ENCODE measurements at regions not wholly inside any gene's neighbourhood (a gene's known extent, or its start where the extent isn't known, plus 50 kb on each side); places are given as distances from the start of the nearest gene placed in this dataset.
A peak's percentile ranks its signal among the peaks of the same experiment; 100 is the strongest.

DNA sequence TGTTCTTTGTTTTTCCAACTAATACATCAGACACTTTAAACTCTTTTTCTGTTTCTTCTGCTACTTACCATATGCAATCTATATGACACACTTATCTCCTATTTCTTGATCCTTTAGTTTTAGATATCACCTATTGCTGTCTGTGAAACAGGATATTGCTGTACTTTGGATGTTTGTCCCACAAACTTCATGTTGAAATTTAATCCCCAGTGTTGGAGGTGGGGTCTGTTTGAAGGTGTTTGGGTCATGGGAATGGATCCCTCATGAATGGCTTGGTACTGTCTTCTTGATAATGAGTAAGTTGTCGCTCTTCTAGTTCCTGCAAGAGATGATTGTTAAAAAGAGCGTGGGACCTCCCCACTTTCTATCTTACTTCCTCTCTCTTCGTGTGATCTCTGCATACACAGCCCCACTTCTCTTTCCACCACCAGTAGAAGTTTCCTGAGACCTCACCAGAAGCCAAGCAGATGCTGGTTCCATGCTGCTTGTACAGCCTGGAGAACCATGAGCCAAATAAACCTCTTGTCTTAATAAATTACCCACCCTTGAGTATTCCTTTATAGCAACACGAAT, 244.2 kb downstream of the NHLRC3 start:
- H3K4me3 ChIP-seq (ENCODE audit: low read depth, low read length): no peak overlapping the region
- DNase-seq (ENCODE audit: low read depth): no peak
- TF ChIP-seq, protein P1, sequence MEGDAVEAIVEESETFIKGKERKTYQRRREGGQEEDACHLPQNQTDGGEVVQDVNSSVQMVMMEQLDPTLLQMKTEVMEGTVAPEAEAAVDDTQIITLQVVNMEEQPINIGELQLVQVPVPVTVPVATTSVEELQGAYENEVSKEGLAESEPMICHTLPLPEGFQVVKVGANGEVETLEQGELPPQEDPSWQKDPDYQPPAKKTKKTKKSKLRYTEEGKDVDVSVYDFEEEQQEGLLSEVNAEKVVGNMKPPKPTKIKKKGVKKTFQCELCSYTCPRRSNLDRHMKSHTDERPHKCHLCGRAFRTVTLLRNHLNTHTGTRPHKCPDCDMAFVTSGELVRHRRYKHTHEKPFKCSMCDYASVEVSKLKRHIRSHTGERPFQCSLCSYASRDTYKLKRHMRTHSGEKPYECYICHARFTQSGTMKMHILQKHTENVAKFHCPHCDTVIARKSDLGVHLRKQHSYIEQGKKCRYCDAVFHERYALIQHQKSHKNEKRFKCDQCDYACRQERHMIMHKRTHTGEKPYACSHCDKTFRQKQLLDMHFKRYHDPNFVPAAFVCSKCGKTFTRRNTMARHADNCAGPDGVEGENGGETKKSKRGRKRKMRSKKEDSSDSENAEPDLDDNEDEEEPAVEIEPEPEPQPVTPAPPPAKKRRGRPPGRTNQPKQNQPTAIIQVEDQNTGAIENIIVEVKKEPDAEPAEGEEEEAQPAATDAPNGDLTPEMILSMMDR (IDR thresholded peaks at IDR 0.05; ENCODE audit: insufficient read depth, low read length): no peak

DNA sequence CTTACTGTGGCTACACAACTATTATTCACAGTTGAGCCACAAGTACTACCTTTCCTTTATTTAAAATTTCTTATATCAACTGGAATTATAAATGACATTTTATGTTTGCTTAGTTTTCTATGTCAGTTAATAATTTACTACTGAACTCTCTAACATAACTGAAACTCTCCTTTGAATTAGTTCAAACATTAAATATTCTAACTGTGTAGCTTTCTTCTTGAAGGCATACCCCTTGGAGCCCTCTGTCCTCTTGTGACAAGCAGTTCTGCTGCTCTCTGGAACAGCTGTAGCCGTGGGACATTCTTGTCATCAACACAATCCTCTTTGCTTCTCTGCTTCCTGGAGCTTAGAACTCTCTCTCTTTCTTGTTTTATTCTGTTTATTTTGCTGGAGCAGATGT, 244.8 kb downstream of the NHLRC3 start:
- DNase-seq (ENCODE audit: low read depth): no peak
- TF ChIP-seq, protein P1 (IDR thresholded peaks at IDR 0.05; ENCODE audit: insufficient read depth, low read length): no peak
- no peak overlapping the region for H3K4me3 ChIP-seq (ENCODE audit: low read depth, low read length)

DNA sequence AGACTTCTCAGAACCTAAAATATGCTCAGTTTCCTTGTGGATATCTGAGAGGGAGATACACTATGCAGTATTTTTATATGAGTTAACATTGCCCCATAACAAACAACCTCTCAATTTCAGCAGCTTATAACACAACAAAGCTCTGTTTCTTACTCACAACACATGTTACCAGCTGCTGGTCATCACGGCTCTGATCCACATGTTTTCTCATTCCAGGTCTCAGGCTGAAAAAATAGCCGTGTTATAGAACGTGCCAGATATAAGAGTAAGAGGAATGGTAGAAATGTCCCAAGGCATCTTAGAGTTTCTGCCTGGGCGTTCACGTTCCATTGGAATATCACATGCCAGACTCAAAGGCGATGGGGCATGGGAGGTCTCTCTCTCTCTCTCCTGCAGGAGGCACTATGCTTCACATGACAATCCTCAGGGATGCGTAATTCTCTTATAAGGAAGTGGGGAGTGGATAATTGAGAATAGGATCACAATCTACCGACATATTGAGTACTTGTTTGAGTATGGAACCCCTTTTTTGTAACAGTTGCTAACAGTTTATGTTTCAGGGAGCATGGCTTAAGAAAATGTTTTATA, 246.6 kb downstream of the NHLRC3 start:
- no peak overlapping the region for H3K4me3 ChIP-seq (ENCODE audit: low read depth, low read length)
- TF ChIP-seq, protein P1 (IDR thresholded peaks at IDR 0.05; ENCODE audit: insufficient read depth, low read length): peak; percentile 11
- DNase-seq (ENCODE audit: low read depth): no peak

Measured in fibroblast of the aortic adventitia (primary cell).